GM19035 (cell line): ENCODE measurements at regions not wholly inside any gene's neighbourhood (a gene's known extent, or its start where the extent isn't known, plus 50 kb on each side); places are given as distances from the start of the nearest gene placed in this dataset.

Source experiments
- ATAC-seq: cut with Tn5 transposase; IDR thresholded peaks from one replicate; pipeline ENCODE4 v1.9.1; 2021; ENCODE audit not compliant: unreplicated experiment

DNA sequence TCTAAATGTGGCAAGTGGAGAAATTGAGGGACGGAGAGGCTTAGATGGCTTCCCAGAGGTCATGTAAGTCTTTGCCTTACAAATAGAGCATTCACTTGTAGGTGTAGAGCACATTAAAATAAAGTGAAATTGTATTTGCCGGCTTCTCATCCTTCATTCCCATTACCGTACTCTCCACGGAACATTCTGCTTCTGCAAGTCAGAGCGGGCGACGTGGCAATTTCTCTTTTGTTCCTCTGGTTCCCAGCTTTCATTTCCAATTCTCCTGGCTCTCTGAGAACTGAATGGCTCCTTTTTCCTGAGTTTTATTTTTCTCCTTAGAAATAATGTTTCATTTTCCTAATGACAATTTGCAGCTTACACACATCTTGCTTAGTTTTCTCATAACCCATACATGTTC, 51.3 kb upstream of the PFKP start:
- no peak for ATAC-seq

DNA sequence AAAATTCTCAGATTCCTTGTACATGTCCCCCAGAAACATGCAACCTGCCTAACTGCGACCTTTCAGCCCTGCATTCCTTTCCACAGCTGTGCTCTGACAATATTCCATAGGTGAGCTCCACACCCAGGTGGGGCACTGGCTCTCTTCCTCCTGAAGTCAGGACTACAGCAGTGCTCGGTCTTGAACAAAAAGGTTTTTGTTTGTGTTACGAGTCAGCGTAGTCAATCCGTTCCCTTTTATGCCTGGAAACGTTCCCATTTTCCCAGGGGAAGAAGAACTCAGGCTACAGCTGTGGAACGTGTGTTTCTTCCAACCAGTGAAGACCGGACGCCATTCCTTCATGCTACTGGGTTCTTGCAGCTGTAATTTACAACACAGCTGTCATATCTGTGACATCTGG, 52.4 kb upstream of the PFKP start:
- ATAC-seq: no peak

DNA sequence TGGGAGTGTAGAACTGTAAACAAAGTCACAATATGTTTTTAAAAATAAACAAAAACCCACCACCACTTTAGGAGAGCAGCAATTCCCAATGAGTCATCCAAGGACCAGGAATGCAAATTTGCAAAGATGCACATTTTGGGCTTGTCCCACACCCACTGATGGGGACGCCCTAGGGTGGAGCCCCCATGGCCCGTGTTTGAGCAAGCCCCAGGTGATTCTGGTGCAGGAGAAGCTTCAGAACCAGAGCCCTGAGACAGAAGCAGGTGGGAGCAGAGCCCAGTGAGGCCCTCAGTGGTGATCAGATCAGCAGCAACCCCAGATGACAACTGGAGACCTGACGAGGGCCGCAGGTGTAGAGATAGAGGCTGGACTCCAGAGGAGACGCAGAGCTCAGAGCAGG, 55.1 kb upstream of the PFKP start:
- ATAC-seq: no peak

DNA sequence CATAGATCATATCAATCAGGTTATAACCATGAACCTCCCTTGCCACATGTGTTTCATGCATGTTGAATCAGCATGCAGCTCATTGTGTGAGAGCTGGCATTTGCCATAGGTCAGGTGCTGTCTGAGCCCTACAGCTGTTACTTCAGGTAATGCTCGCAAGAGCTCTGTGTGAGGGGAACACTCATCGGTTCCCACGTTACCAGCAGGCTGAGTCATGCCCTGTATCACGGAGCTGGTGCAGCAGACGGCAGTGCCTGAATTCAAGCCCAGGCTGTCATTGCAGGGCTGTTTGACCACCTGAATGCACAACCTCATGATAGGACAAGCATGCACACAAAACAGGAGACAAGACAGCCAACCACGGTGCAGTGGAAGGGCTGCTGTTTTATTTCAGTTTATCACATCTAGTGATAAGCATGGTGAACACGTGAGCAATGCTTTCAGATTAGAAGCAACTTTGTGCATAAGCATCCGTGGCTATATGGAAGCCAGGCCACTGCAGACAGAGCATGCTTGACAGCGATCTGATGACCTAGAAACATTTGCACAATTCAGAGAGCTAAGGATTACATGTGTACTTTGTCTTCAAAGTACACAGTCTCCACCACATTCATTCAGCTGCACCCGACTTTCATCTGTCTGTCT, 56.4 kb upstream of the PFKP start:
- ATAC-seq: no peak

DNA sequence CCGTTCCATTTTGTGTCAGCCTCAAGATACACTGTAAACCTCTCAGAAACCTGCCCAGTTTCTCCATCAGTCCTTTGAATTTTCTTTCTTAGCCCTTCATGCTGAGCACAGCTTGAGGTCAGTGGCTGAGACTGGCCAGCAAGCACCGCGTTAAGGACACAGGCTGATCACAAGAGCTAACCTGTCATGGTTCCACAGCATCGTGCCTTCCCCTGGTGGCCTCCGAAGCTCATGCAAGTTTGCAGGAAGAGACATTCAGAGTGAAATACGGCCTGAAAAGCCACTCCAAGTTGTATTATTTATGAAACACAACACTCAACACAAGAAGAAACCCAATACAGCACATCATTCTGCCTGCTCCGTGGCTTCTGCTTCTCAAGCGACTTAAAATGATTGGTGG, 57.0 kb upstream of the PFKP start:
- no peak for ATAC-seq

DNA sequence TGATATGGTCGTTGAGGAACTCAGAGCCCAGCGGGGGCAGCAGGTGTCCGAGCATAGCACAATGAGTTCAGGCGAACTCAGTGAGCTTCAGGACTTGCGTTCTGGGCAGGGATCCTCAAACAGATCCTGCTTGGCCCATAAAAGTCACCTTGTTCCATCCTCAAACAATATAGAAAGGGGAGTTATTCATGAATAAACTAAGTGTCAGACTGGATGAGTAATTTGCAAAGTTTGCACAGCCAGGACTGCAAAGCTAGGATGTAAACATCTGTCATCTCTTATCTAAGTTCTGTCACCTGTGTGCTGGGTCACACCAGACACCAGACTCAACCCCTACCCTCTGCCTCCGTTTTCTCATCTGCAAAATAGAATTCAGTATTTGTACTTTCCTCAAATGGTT, 58.0 kb upstream of the PFKP start:
- ATAC-seq: no peak

DNA sequence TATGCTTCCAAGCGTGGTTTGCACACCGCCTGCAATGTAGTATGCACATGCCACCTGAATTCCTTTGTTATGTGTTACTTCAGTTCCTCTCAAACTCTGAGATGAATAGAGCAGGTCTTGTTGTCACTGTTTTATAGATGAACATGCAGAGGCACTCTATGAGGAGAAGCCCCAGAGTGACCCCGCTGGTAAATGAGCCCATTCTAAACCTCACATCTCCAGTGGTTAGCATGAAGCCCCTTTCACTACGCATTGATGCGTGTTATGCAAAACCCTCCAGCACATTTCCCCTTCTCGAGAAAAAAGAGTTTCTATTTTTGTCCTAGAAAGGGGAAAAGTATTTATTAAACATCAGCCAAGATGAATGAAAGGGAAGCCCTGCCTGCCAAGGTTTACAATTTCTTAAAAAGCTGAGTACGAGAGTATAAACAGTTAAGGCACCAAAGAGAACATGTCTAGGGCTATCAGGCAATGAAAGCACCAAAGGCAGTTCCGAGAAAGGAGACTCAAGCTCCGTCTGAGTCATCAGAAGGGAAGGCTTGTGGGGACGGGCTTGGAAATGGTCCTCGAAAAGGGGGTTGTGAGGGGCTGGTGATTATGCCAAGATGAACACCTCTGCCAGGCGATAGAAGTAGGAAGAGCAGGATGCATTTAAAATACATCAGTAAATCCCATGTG, 58.7 kb upstream of the PFKP start:
- ATAC-seq: no peak

DNA sequence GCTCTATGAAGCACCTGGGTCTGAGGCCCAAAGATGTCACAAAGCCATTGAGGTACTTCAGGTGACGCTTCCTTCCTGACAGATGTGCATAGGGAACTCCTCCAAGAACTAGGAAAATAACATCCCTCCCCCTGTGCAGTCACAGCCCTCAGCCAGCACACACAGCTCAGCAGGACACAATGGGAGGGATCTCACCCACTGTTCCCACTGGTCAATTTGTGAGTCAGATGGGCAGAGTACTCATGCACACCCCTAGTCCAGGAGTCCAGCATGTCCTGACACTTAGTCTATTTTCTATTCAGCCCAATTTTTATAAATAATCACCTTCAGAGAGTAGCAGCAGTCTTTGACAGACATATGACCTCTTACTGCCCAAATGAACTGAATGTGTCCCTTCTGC, 60.7 kb upstream of the PFKP start:
- no peak for ATAC-seq

DNA sequence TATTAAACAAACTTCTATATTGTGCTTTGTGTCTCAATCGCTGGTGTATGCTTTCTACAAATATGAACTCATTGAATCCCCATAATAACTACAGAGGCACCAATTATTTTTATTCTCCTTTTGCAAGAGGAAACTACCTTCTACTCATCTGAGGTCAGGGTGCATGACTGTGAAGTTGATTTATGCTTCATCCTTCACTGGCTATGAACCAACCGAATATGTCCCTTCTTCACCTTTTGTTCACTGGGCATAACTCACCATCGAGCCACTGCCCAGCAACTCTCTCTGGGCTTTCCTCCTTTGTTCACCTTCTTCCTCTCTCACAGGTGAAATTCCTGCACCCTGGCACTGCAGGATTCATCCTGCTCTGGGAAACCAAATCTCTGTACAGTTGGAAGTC, 61.3 kb upstream of the PFKP start:
- ATAC-seq: no peak

DNA sequence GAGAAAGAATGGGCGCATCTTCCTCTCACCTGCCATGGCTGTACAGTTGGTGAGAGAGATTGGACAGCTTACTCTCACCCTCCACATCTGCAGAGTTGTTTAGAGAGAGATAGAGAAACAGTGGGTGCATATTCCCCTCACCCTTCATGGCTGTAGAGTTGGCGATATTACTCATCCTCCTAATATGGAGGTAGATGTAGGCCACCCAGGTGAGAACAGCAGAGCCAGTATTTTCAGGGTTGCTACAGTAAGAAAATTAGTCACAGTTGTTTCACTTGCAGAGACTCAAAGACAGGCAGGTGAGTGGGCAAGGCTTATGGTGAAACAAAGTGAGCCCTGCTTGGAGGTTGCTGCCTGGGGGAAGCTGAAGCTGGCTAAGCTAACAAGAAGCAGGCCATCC, 65.0 kb upstream of the PFKP start:
- ATAC-seq: no peak

DNA sequence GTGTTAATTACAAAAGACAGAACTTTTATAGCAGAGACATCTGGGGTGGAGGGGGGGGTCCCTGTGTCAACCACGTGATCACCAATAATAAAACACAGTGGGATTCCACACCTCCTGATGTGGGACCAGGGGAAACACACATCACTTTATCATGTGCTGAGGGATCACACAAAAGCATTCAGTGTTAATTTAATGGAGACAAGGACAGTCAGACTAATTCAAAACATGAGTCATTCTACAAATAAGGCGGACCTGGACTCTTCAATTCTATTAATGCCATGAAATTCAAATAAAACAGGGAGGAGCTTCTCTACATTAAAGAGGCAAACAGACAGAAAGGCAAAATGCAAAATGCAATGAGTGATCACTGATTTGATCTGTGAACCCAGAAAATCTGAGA, 67.3 kb upstream of the PFKP start:
- no peak for ATAC-seq

DNA sequence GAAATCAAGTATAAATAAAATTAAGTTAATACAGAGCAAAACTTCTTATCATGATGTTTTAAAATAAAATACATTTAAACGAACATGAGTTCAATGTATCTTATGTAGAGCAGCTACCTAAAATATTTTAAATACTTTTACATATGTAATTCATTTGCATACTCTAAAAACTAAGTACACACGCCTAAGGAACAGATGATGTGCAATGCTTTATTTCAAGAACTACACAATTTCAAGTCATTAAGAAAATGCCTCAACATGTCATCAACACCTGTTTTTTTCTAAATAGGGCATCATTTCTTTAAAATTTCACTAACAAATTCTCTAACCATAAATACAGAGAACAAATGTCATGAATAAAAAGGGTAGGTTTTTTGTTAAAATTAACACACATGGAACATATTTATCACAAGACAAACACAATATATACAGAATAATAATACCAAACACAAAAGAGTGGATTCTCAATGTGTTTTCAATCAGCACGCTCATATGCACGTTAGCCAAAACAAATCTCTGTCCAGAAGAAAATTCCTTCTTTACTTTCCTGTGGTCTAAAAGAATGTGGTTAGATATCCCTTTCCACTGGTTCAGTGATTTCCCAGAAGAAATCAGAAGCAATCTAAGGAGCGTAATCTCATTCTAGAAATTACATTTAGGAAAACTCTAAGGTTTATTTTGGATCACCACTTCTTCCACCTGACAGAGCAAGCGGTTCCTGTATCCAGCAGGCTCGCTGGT, 73.0 kb upstream of the PFKP start:
- no peak for ATAC-seq

DNA sequence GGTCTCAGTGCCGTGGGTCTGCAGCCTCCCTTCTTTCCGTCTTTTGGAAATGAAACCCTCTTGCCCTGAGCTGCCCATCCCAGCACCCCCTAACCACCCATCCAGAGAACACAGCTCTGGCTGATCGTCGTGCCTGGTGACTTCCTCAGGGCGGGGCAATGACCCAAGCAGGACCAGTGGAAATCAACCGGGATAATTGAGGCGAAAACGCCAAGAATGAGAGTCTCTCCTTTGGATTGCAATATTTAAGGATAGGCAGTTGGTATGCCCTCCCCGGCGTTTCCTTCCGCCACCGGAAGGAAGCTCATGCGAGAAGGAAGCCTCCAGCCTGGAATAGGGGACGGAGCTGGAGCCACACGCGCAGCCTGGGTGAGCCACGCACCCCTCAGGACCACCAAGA, 73.7 kb upstream of the PFKP start:
- no peak for ATAC-seq

DNA sequence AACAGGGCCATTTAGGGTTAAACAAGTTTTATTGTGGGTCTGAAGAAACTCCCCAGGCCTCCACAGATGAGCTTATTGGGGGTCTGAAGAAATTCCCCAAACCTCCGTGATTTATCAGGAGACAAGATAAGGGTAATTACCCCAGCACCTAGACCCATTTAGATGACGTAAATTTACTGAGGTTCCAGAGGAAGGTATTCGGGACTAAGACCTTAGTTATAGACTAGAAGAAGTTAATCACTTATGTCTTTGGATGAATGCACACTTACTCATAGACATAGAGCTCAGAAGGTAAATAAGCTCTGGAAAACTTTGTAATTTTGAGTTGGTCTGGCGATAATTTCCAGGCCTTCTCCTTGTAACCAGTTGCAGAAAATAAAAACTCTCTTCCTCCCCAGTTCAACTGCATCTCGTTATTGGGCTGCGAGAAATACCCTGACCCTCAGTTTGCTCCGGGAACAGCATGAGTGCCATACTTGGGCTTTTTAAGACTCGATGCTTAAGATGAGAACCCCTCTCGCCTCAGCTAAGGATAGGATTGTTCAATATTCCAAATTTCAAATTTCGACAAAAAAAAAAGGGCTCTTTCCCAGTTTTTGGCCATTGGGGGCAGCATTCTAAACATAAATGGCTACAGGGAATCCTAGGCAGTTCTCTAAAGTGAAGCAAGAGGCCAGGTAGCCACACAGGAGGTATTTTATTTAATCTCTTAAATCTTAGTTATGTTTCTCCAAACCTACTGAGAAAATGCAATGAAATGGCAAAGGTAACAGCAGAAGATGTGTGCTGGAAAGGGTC, 74.7 kb upstream of the PFKP start:
- no peak for ATAC-seq

DNA sequence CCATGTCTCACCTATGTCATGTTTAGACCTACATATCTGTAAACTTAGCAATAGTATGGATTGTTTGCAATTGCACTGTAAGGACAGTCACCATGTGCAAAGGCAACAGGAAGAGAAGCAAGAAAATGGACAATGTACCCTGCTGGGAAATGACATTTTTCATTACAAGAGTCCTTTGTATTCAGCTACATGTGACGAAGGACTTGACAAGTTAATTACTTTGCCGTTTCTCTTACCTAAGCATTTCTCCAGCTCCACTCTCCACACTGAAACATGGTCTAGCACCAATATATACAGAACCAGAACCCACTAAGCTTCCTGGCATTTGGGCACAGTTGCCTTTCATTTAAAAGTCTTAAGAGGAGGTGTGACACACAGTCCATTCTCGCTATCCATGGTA, 76.6 kb upstream of the PFKP start:
- no peak for ATAC-seq

DNA sequence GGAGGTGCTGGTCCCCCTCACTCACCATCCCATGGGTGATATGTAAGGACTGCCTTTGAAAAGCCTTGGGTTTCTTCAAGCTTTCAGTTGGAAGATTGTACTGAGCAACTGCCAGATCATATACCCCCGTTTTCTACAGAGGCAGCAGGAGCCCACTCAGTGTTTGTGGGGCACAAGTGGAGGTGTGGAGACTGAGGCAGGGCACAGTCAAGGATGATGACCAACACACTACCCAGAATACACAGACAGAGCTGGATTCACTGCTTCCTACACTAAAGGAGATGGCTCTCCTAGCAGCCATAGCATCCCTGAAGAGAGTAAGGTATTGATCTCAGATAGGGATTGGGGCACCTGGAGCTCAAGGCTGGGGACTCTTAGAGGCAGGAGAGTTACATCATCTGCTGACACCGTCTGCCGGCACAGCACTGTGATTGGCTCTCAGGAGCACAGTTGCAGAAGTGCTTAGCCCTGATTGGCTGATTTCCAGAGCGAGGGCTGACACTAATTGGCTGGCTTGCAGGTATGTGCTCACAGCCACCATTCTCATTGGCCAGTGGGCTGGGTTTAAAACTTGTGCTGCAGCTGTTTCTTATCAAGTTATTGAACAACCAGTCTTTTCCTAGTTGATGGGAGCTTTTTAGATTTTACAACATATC, 77.9 kb upstream of the PFKP start:
- ATAC-seq: no peak

DNA sequence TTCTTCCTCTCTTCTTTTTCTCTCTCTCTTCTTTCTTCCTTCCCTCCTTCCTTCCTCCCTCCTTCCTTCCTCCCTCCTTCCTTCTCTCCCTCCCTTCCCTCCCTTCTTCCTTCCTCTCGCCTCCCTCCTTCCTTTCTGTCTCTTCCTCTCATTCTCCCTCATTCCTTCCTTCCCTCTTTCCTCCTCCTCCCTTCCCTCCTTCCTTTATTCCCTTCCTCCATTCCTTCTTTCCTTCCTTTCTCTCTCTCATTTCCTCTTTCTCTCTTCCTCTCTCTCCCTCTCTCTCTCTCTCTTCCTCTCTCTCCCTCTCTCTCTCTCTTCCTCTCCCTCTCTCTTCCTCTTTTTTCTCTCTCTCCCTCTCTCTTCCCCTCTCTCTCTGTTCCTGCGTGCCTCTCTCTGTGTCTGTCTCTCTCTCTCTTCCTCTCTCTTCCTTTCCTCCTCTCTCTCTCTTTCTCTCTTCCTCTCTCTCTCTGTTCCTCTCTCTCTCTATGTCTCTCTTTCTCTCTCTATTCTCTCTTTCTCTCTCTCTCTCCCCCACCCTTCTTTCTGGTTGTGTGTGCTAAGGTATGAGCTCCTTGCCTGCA, 80.1 kb upstream of the PFKP start:
- no peak for ATAC-seq

DNA sequence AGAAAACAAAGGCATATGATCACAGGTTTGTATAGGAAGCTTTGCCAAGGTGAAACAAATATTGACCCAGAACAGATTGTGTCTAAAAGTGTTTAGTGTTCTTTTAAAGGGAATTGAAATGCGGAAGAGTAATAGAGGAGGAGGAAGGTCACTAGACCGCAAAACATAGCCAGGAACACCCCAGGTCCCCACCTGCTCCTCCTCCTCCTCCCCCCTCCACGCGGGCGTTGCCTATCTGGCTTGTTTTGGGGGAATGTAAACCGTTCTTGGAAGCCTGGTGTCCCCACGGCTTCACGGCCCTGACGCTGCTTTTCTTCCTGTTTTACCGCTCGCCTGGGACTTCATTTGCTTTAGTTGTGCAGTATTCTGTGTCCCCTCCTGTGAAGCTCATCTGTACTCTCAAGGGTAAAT, 81.0 kb upstream of the PFKP start:
- ATAC-seq: no peak

DNA sequence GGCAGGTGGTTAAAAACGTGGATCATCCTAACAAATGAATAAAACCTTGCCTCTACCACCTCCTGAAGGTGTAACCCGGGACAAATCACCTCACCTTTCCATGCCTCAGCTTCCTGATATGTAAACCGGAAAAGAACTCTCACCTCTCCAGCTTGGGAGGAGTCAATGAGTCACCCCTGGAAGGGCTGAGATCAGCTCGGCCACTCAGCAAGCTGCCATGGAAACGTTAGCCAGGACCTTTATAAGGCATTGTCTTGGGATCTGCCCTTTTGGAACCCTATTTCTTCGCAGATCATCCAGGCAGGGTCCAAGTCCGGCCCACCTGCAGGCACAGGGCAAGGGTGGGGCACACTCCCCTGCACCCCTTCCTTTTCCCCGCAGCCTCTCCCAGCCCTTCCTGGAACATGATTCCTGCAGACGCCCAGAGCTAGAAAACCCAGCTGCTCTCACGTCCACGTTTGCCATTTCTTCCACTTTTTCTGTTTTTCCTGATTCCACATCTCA, 81.6 kb upstream of the PFKP start:
- ATAC-seq: no peak

DNA sequence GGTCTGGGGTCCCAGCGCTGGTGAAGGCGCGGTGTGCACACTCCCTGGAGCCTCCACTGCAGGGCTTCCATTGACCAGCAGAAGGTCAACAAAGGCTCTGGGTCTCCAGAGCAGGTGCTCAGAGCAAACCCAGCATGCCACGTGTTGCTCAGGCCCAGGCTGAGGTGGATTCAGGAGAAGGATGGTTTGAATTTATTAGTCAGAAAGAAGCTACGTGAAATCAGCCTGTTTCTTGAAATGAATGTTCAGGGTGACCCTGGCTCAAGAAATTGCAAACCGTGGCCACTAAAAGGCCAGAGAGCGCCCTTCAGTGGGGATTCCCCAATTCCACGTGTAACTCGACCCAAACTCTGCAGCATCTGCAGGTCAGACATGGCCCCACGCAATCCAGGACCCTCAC, 82.7 kb upstream of the PFKP start:
- peak; percentile 49 for ATAC-seq

DNA sequence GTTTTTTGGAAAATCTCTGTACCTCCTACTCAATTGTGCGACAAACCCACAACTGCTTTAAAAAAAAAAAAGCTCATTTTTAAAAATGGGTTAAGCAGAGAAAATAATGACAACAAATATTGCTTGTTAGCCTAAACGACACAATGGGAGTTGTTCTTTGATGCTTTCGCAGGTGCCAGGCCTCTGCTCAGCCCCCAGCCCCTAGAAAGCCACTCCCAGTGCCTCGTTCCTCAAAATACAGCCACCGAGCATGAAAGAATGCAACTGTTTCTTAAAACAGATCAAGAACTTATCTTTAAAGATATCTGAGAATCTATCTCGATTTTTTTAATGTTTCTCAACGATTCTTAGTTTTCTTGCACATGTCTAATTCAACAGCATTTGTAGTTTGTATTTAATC, 85.2 kb upstream of the PFKP start:
- ATAC-seq: no peak
